Lower leg skin (tissue), 4 donors: ENCODE measurements at regions not wholly inside any gene's neighbourhood (a gene's known extent, or its start where the extent isn't known, plus 50 kb on each side); places are given as distances from the start of the nearest gene placed in this dataset.

Source experiments
- DNase-seq, 2 donors: peaks; one replicate each; pipeline ENCODE4 v3.0.0-alpha.2; 2019; ENCODE audit warnings: low spot score in 2 of 2
- H3K4me3 ChIP-seq: fragments of 200-600 bp; sonication (generic); 2 replicates; pipeline ENCODE4 v1.5.1; 2017; ENCODE audit warnings: mild to moderate bottlenecking, low read depth; ENCODE audit not compliant: poor library complexity, severe bottlenecking
- POLR2A ChIP-seq, 2 donors: fragments of 450-650 bp; IDR thresholded peaks; one replicate each; pipeline ENCODE4 v1.6.1; 2016 to 2017; ENCODE audit warnings: antibody characterized with exemption in 2 of 2, mild to moderate bottlenecking in 1 of 2, moderate library complexity in 1 of 2
- WGBS, 2 donors: methylation state at CpG; one replicate each; pipeline ENCODE4 v1.1.5; 2018; 5-methylcytosine and 5-hydroxymethylcytosine counted together
- intact Hi-C: fragments of 100-400 bp; cut with DNase I; formaldehyde crosslinking; loops from one replicate; pipeline ENCODE4 v1.15.0; 2023; ENCODE audit warnings: low total_unique reads
- TF ChIP-seq, protein P1 (sequence below), 3 donors: fragments of 450-650 bp; IDR thresholded peaks; one replicate each; pipeline ENCODE4 v1.5.1; 2016; ENCODE audit warnings: antibody characterized with exemption in 3 of 3, mild to moderate bottlenecking in 3 of 3, moderate library complexity in 2 of 3

DNA sequence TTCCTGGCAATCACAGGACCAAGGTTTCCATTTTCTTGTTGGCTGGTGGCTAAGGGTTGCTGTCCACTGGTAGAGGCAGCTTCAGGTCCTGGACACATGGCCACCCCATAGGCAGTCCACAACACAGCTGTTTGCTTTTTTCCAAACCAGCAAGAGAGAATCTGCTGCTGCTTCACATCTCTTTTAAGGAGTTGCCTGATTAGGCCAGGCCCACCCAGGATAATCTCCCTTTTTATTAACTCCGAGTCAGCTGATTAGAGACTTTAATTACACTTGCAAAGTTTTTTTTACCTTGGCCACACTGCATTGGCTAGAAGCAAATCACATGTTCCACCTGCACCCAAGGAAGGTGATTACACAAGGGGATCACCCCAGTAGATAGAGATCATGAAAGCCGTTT lies 106.6 kb upstream of the IRX6 start:
- WGBS, 2 donors = 44 to 92% methylated on average over 2 of the region's 2 CpGs
- no peak for TF ChIP-seq POLR2A (IDR thresholded peaks at IDR 0.05)
- TF ChIP-seq, protein P1, sequence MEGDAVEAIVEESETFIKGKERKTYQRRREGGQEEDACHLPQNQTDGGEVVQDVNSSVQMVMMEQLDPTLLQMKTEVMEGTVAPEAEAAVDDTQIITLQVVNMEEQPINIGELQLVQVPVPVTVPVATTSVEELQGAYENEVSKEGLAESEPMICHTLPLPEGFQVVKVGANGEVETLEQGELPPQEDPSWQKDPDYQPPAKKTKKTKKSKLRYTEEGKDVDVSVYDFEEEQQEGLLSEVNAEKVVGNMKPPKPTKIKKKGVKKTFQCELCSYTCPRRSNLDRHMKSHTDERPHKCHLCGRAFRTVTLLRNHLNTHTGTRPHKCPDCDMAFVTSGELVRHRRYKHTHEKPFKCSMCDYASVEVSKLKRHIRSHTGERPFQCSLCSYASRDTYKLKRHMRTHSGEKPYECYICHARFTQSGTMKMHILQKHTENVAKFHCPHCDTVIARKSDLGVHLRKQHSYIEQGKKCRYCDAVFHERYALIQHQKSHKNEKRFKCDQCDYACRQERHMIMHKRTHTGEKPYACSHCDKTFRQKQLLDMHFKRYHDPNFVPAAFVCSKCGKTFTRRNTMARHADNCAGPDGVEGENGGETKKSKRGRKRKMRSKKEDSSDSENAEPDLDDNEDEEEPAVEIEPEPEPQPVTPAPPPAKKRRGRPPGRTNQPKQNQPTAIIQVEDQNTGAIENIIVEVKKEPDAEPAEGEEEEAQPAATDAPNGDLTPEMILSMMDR (IDR thresholded peaks at IDR 0.05) = no peak
- no peak for DNase-seq
- intact Hi-C loops = loop anchor here (10.0 kb wide), 1 partner anchor 1077 kb away; no protein-coding TSS in a partner anchor
- no peak overlapping the region for H3K4me3 ChIP-seq

DNA sequence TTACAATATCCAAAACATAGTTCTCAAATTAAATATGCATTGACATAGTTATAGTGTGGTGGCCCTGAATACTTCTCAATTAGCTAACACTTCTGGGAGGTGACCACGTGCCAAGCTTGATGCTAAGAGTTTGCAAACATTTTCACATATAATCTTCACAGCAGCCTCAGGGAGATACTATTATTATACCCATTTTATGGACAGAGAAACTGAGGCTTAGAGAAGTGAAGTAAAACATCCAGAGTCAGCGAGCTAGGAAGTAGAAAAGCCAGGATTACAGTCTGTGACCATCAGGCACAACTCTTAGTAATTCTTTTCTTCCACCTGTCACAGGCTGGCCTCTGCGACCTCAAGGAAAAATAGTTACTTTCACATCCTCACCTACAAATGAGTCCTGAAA lies 102.2 kb upstream of the IRX6 start:
- no peak overlapping the region for H3K4me3 ChIP-seq
- intact Hi-C loops = no loop called here
- DNase-seq = no peak
- TF ChIP-seq, protein P1 (IDR thresholded peaks at IDR 0.05) = no peak
- no peak for TF ChIP-seq POLR2A (IDR thresholded peaks at IDR 0.05)
- WGBS, 2 donors = 77 to 88% methylated on average over 3 of the region's 3 CpGs

DNA sequence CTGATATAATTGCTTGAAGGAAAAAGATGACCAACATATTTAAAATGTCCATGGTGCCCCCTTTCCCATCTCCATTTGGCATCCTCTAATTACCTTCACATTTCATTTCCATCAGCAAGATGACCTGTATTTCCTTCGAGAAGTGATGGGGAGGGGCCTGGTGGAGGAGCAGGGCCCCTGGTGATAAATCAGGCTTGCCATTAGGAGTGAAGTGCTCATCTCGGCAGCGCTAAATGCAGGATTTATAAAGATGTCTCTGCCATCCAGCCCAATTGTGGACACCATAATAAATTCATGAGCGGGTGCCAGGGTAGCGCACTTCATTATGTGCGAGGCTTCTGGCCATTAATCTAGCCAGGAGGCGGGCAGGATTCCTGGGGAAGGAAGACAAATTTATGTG lies 101.5 kb upstream of the IRX6 start:
- no peak overlapping the region for H3K4me3 ChIP-seq
- intact Hi-C loops = no loop called here
- DNase-seq = no peak
- TF ChIP-seq POLR2A (IDR thresholded peaks at IDR 0.05) = no peak
- TF ChIP-seq, protein P1 (IDR thresholded peaks at IDR 0.05) = no peak
- 40 to 47% methylated on average over 7 of the region's 7 CpGs for WGBS, 2 donors

DNA sequence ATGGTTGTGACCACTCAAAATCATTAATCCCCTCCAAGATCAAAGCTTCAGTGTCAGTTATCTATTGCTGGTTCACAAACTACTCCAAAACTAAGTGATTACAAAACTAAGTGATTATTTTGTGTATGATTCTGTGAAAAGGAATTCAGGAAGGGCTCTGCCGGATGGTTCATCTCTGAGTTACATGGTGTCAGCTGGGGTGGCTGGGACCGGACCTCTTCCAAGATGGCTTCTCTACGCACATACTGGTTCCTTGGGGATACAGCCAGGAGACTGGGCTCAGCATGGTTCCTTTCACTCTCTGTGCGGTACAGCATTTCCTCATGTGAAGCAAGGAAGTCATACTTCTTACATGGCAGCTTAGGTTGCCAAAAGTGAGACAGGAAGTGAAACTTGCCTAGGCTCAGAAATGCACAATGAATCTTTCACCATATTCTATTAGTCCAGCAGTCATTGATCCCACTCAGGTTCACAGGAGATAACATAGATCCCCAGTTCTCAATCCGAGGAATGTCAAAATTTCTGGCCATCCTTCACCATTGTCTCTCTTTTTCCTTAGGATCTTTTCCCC lies 97.9 kb upstream of the IRX6 start:
- TF ChIP-seq, protein P1 (IDR thresholded peaks at IDR 0.05) = no peak
- TF ChIP-seq POLR2A (IDR thresholded peaks at IDR 0.05) = no peak
- intact Hi-C loops = no loop called here
- no peak overlapping the region for H3K4me3 ChIP-seq
- DNase-seq = no peak
- 74 to 87% methylated on average over 5 of the region's 5 CpGs for WGBS, 2 donors

DNA sequence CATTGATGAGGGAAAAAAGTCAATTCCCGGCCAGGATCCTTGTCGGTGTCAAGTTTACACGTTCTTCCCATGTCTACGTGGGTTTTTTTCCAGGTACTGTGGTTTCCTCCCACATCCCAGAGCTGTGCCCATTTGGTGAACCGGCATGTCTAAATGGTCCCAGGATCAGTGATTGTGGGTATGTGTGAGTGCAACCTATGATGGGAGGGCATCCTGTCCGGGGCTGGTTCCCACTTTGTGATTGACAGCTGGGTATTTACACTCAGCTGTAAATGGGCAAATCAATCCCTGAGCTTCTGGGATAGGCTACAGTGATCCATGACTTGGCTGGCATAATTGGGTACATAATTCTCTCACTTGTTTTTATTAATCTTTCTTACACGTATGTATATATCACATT lies 91.2 kb upstream of the IRX6 start:
- TF ChIP-seq POLR2A (IDR thresholded peaks at IDR 0.05) = no peak
- TF ChIP-seq, protein P1 (IDR thresholded peaks at IDR 0.05) = no peak
- no peak overlapping the region for H3K4me3 ChIP-seq
- no peak for DNase-seq
- 71 to 87% methylated on average over 7 of the region's 7 CpGs for WGBS, 2 donors
- intact Hi-C loops = no loop called here

DNA sequence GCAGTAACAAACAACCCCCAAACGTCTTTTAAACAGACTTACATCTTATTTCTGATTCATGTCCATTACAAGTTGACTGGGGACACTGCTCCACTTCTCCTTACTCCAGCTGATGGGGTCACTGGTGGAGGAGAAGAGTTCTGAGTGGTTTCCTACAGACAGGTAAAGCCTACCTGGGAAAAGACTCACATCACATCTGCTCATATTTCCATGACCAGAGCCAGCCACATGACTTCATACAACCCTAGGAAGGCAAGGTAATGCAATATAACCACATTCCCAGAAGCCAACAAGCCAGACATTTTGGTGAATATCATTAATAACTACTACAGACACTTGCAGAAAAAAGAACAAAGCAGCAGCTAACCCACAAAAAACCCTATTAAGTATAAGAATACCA lies 90.5 kb upstream of the IRX6 start:
- no peak for DNase-seq
- intact Hi-C loops = no loop called here
- H3K4me3 ChIP-seq = no peak overlapping the region
- TF ChIP-seq, protein P1 (IDR thresholded peaks at IDR 0.05) = no peak
- TF ChIP-seq POLR2A (IDR thresholded peaks at IDR 0.05) = no peak
- 46 to 52% methylated on average over 1 of the region's 1 CpG for WGBS, 2 donors
